BLaER1 (cell line): ENCODE measurements at regions not wholly inside any gene's neighbourhood (a gene's known extent, or its start where the extent isn't known, plus 50 kb on each side); places are given as distances from the start of the nearest gene placed in this dataset.

Experiments
- H3K27ac ChIP-seq: shearing (Covaris generic); formaldehyde crosslinking; 2 replicates; pipeline ENCODE4 v1.8.1; 2022
- H3K27me3 ChIP-seq: shearing (Covaris generic); formaldehyde crosslinking; 2 replicates; pipeline ENCODE4 v1.8.1; 2022
- H3K36me3 ChIP-seq: shearing (Covaris generic); formaldehyde crosslinking; 2 replicates; pipeline ENCODE4 v1.8.1; 2022
- H3K4me1 ChIP-seq: shearing (Covaris generic); formaldehyde crosslinking; 2 replicates; pipeline ENCODE4 v1.8.1; 2022
- H3K4me2 ChIP-seq: shearing (Covaris generic); formaldehyde crosslinking; 2 replicates; pipeline ENCODE4 v1.8.1; 2022
- H3K4me3 ChIP-seq: shearing (Covaris generic); formaldehyde crosslinking; 2 replicates; pipeline ENCODE4 v1.8.1; 2022
- H3K9ac ChIP-seq: shearing (Covaris generic); formaldehyde crosslinking; 2 replicates; pipeline ENCODE4 v1.8.1; 2022
- H3K9me3 ChIP-seq: shearing (Covaris generic); formaldehyde crosslinking; 2 replicates; pipeline ENCODE4 v1.8.1; 2022
- H4K20me1 ChIP-seq: shearing (Covaris generic); formaldehyde crosslinking; 2 replicates; pipeline ENCODE4 v1.8.1; 2022
- Cebpa-rat ChIP-seq: shearing (Covaris generic); IDR thresholded peaks from 2 replicates; pipeline ENCODE4 v1.8.1; 2022

- H4K20me1 ChIP-seq = no peaks in the 10 kb centered on the region
- H3K9ac ChIP-seq = no peak overlapping the region
- no peaks in the 10 kb centered on the region for H3K36me3 ChIP-seq
- no peak for TF ChIP-seq Cebpa-rat
- H3K4me2 ChIP-seq = no peak overlapping the region
- no peak overlapping the region for H3K27ac ChIP-seq
- H3K27me3 ChIP-seq = no peaks in the 10 kb centered on the region
- no peak overlapping the region for H3K4me3 ChIP-seq
- H3K4me1 ChIP-seq = no peaks in the 10 kb centered on the region
- no peaks in the 10 kb centered on the region for H3K9me3 ChIP-seq
Observed at GRCh38 chr1:81071072-81071858, 729.5 kb upstream of the ADGRL2 start.

GRCh38 chr1:81069856-81070255, 730.9 kb upstream of the ADGRL2 start:
- no peak overlapping the region for H3K4me3 ChIP-seq
- H3K27me3 ChIP-seq = no peaks in the 10 kb centered on the region
- H4K20me1 ChIP-seq = no peaks in the 10 kb centered on the region
- H3K27ac ChIP-seq = no peak overlapping the region
- TF ChIP-seq Cebpa-rat = no peak
- H3K4me1 ChIP-seq = no peaks in the 10 kb centered on the region
- no peak overlapping the region for H3K4me2 ChIP-seq
- H3K36me3 ChIP-seq = no peaks in the 10 kb centered on the region
- H3K9me3 ChIP-seq = no peaks in the 10 kb centered on the region
- H3K9ac ChIP-seq = no peak overlapping the region

DNA sequence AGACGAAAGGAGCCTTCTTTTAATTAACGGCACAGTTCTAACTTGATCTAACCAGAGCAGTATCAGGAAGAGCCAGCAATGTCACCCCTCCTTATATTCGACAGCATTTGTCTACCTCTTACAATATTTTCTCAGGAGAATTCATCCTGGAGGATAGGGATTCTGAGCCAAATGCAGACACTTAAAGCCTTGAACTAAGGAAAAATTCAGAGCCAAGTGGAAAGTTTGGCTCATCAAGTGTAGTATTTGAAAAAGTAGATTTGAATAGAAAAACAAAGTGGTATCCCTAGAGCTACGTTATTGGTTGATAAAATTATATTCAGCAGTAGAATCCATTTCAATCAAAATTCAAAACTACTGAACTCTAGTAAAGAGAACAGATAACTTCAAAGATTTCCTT, 732.0 kb upstream of the ADGRL2 start:
- Histone ChIP-seq H4K20me1 (no peaks in the 10 kb centered on the region), H3K27me3 (no peaks in the 10 kb centered on the region), H3K27ac (no peak overlapping the region), H3K9me3 (no peaks in the 10 kb centered on the region), H3K36me3 (no peaks in the 10 kb centered on the region), H3K4me2 (no peak overlapping the region), H3K4me3 (no peak overlapping the region), H3K9ac (no peak overlapping the region), H3K4me1 (no peaks in the 10 kb centered on the region)
- TF ChIP-seq Cebpa-rat = no peak

- no peaks in the 10 kb centered on the region for H3K9me3 ChIP-seq
- no peak overlapping the region for H3K4me2 ChIP-seq
- H3K36me3 ChIP-seq = no peaks in the 10 kb centered on the region
- H3K4me1 ChIP-seq = no peaks in the 10 kb centered on the region
- no peak overlapping the region for H3K27ac ChIP-seq
- TF ChIP-seq Cebpa-rat = no peak
- no peak overlapping the region for H3K9ac ChIP-seq
- H3K27me3 ChIP-seq = no peaks in the 10 kb centered on the region
- H3K4me3 ChIP-seq = no peak overlapping the region
- H4K20me1 ChIP-seq = no peaks in the 10 kb centered on the region
Observed at GRCh38 chr1:81053826-81054225, 746.9 kb upstream of the ADGRL2 start.

GRCh38 chr1:81052162-81052561, 748.6 kb upstream of the ADGRL2 start:
- Histone ChIP-seq H3K9me3 (no peaks in the 10 kb centered on the region), H3K4me1 (no peaks in the 10 kb centered on the region), H4K20me1 (no peaks in the 10 kb centered on the region), H3K4me2 (no peak overlapping the region), H3K27ac (no peak overlapping the region), H3K4me3 (no peak overlapping the region), H3K27me3 (no peaks in the 10 kb centered on the region), H3K36me3 (no peaks in the 10 kb centered on the region), H3K9ac (no peak overlapping the region)
- no peak for TF ChIP-seq Cebpa-rat

GRCh38 chr1:81050390-81050789, 750.3 kb upstream of the ADGRL2 start:
- TF ChIP-seq Cebpa-rat = no peak
- Histone ChIP-seq H3K4me3 (no peak overlapping the region), H3K27me3 (no peaks in the 10 kb centered on the region), H3K9me3 (no peaks in the 10 kb centered on the region), H3K9ac (no peak overlapping the region), H4K20me1 (no peaks in the 10 kb centered on the region), H3K36me3 (no peaks in the 10 kb centered on the region), H3K4me2 (no peak overlapping the region), H3K4me1 (no peaks in the 10 kb centered on the region), H3K27ac (no peak overlapping the region)

GRCh38 chr1:81044708-81045107, 756.0 kb upstream of the ADGRL2 start:
- Histone ChIP-seq H3K4me2 (no peak overlapping the region), H3K4me1 (no peaks in the 10 kb centered on the region), H3K27ac (no peak overlapping the region), H4K20me1 (no peaks in the 10 kb centered on the region), H3K9ac (no peak overlapping the region), H3K27me3 (no peaks in the 10 kb centered on the region), H3K4me3 (no peak overlapping the region), H3K36me3 (no peaks in the 10 kb centered on the region), H3K9me3 (no peaks in the 10 kb centered on the region)
- no peak for TF ChIP-seq Cebpa-rat

DNA sequence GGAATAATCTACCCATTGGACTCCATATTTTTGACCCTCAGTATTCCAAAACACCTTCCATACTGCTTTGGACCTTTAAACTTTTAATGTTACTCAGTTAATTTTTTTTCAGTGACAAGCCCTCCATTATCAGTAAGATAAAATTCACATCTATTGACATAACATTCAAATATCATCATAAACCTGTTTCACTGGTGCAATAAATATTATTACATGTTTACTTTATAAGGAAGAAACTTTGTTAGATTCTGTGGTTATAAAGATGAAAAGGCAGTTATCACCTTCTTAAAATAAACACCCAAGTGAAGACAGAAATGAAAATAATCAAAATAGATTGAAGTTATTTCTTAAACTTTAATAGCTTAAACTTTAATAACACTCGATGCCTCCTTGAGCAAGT, 758.5 kb upstream of the ADGRL2 start:
- Histone ChIP-seq H3K36me3 (no peaks in the 10 kb centered on the region), H3K9ac (no peak overlapping the region), H3K4me2 (no peak overlapping the region), H3K4me3 (no peak overlapping the region), H3K9me3 (no peaks in the 10 kb centered on the region), H4K20me1 (no peaks in the 10 kb centered on the region), H3K27ac (no peak overlapping the region), H3K27me3 (no peaks in the 10 kb centered on the region), H3K4me1 (no peaks in the 10 kb centered on the region)
- TF ChIP-seq Cebpa-rat = no peak

DNA sequence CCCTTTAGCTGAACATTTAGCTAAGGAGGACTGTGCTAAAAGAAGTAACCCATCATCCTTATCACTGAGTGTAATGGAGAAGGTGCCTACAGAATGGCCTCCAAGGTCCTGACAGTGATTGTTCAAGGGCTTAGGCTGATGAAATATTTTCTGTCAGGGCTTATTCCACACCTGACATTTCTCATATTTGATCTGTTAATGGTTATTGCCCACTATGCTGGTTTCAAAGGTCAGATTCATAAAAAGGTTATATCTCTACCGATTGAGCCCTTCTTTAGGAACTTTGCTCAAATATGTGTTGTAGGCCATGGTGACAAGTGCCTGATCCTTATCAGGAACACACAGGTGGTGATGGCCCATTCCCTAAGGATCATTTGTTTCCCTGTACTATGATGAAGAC, 766.4 kb upstream of the ADGRL2 start:
- H3K9me3 ChIP-seq = no peaks in the 10 kb centered on the region
- no peak overlapping the region for H3K4me2 ChIP-seq

GRCh38 chr1:81032973-81033425, 767.7 kb upstream of the ADGRL2 start:
- H3K4me3 ChIP-seq = no peak overlapping the region
- no peak overlapping the region for H3K27ac ChIP-seq
- H3K4me1 ChIP-seq = no peaks in the 10 kb centered on the region
- H3K27me3 ChIP-seq = no peaks in the 10 kb centered on the region
- H3K9me3 ChIP-seq = no peaks in the 10 kb centered on the region
- no peak overlapping the region for H3K4me2 ChIP-seq
- H4K20me1 ChIP-seq = no peaks in the 10 kb centered on the region
- H3K36me3 ChIP-seq = no peaks in the 10 kb centered on the region
- no peak for TF ChIP-seq Cebpa-rat
- no peak overlapping the region for H3K9ac ChIP-seq

More for the DNA sequence above, 766.4 kb upstream of the ADGRL2 start:
- H3K9ac ChIP-seq = no peak overlapping the region
- no peak for TF ChIP-seq Cebpa-rat
- no peak overlapping the region for H3K27ac ChIP-seq
- no peak overlapping the region for H3K4me3 ChIP-seq
- H3K27me3 ChIP-seq = no peaks in the 10 kb centered on the region
- H4K20me1 ChIP-seq = no peaks in the 10 kb centered on the region
- no peaks in the 10 kb centered on the region for H3K4me1 ChIP-seq
- H3K36me3 ChIP-seq = no peaks in the 10 kb centered on the region

DNA sequence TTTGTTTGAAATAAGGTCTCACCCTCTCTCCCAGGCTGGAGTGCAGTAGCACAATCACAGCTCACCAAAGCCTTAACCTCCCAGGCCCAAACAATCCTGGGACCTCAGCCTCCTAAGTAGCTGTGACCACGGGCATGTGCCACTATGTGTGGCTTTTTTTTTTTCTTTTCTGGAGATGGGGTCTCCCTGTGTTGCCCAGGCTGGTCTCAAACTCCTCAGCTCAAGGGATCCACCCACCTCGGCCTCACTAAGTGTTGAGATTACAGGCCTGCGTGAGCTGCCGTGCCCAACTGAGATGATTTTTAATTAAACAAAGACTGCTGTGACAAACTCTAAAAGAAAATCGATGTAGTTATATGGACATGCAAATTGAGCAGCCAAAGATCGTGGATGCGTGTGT, 768.4 kb upstream of the ADGRL2 start:
- no peaks in the 10 kb centered on the region for H3K9me3 ChIP-seq
- H3K4me1 ChIP-seq = no peaks in the 10 kb centered on the region
- no peak for TF ChIP-seq Cebpa-rat
- no peak overlapping the region for H3K9ac ChIP-seq
- no peaks in the 10 kb centered on the region for H4K20me1 ChIP-seq
- no peak overlapping the region for H3K27ac ChIP-seq
- H3K4me3 ChIP-seq = no peak overlapping the region
- H3K4me2 ChIP-seq = no peak overlapping the region
- H3K36me3 ChIP-seq = no peaks in the 10 kb centered on the region
- no peaks in the 10 kb centered on the region for H3K27me3 ChIP-seq
